ENCODE measurements at regions not wholly inside any gene's neighbourhood (a gene's known extent, or its start where the extent isn't known, plus 50 kb on each side); places are given as distances from the start of the nearest gene placed in this dataset.

DNA sequence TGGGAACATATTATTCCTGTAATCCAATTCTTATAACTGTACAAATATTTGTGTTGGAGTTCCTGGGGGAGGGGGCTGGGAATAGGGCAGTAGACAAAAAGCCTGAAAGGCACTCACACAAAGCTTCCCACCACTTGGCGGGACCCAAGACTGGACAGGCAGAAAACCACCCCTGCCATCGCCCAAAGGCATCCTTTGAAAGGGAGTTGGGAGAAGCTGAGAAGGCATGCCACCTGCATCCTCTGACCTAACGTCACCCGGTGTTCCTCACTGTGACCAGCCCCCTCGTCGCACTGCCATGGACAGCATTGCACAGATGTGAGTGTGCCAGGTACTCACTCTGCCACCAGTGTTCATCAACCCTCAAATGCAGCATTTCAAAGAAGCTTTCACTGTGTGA, 80.6 kb upstream of the SMIM23 start:
- TF ChIP-seq, protein P1, sequence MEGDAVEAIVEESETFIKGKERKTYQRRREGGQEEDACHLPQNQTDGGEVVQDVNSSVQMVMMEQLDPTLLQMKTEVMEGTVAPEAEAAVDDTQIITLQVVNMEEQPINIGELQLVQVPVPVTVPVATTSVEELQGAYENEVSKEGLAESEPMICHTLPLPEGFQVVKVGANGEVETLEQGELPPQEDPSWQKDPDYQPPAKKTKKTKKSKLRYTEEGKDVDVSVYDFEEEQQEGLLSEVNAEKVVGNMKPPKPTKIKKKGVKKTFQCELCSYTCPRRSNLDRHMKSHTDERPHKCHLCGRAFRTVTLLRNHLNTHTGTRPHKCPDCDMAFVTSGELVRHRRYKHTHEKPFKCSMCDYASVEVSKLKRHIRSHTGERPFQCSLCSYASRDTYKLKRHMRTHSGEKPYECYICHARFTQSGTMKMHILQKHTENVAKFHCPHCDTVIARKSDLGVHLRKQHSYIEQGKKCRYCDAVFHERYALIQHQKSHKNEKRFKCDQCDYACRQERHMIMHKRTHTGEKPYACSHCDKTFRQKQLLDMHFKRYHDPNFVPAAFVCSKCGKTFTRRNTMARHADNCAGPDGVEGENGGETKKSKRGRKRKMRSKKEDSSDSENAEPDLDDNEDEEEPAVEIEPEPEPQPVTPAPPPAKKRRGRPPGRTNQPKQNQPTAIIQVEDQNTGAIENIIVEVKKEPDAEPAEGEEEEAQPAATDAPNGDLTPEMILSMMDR (IDR thresholded peaks at IDR 0.05) = no peak
- peaks cover 0 to 19% (median 0%) of the 10 kb centered on the region in 3 donors for H3K27me3 ChIP-seq (ENCODE audit: insufficient read depth in 3 of 3, low read length in 2 of 3)
- DNase-seq = no peak

DNA sequence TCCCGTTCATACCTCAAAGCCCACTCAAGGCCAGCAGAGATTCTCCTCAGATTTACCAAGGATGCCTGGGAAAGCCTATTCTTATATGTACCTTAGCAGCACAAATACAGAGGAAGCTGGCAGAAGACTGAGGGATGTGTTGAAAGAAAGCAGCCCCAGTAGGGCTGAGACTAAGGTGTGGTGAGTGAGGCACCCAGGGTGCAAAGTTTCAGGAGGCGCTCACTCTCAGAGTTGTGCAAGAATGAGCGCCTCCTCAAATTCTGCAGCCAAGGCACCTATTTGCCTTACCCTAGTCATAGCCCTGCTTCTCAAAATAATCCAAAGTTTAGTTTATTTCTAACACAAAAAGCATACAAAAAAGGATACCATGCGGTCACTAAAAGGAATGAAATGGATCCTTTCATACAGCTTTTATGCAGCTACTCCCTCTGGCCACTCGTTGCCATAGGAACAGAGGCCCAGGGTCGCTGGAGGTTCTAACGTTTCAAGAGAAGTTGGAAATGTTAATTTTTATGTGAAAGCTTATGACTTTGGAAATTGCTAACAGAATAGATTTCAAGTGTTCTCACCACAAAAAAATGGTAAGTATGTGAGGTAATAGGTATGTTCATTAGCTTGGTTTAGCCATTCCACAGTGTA, 79.7 kb upstream of the SMIM23 start:
- WGBS, 3 donors = 73 to 75% (median 73%) methylated on average over 7 of the region's 7 CpGs
- ATAC-seq (no peak), DNase-seq (no peak)
- no peak overlapping the region for H3K4me3 ChIP-seq
- no peaks in the 10 kb centered on the region for H3K36me3 ChIP-seq (ENCODE audit: insufficient read depth in 1 of 2, low read depth in 1 of 2)
- H3K9me3 ChIP-seq = no peaks in the 10 kb centered on the region
- no peaks in the 10 kb centered on the region for H3K4me1 ChIP-seq
- peaks cover 0 to 19% (median 0%) of the 10 kb centered on the region in 3 donors for H3K27me3 ChIP-seq (ENCODE audit: insufficient read depth in 3 of 3, low read length in 2 of 3)
- no peak overlapping the region for H3K27ac ChIP-seq
- TF ChIP-seq, protein P1 (IDR thresholded peaks at IDR 0.05) = no peak
- intact Hi-C loops (cut with DNase I) = no loop called here

More for the DNA sequence above, 80.6 kb upstream of the SMIM23 start:
- 86 to 89% (median 88%) methylated on average over 6 of the region's 6 CpGs for WGBS, 3 donors
- H3K4me3 ChIP-seq = no peak overlapping the region
- no peaks in the 10 kb centered on the region for H3K9me3 ChIP-seq
- H3K36me3 ChIP-seq (ENCODE audit: insufficient read depth in 1 of 2, low read depth in 1 of 2) = no peaks in the 10 kb centered on the region
- no peak overlapping the region for H3K27ac ChIP-seq
- H3K4me1 ChIP-seq = no peaks in the 10 kb centered on the region
- intact Hi-C loops (cut with DNase I) = no loop called here
- no peak for ATAC-seq

DNA sequence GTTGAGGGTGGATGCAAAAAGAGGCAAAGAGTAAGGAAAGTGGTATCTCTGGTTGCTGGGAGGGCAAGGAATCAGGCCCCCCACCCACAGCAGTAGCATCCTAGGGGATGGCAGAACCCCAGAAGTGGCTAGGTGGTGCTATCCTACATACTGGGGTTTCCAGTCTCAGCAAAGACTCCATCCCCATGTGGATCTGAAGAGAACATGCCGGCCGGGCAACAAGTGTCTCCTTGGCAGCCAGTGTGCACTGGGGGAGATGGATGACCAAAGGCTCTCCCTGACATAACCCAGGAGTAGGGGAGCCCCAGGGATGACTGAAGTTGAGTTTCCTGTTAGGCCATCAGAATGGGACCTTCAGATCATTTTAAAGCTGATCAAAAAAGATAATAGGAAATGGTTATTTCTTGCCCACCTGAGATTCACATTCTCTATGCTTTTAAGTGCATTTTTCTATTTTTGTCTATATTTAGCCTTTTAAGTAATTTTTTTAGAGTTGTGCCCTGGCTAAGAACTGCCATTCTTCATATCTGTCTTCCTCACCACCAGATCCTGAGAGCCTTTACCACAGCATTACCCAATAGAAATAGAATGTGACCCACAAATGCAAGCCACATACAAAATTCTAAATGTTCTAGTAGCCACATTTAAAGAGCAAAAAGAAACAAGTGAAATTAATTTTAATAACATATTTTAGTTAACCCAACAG, 78.7 kb upstream of the SMIM23 start:
- no peaks in the 10 kb centered on the region for H3K9me3 ChIP-seq
- no peak overlapping the region for H3K27ac ChIP-seq
- H3K36me3 ChIP-seq (ENCODE audit: insufficient read depth in 1 of 2, low read depth in 1 of 2) = no peaks in the 10 kb centered on the region
- ATAC-seq = no peak
- WGBS, 3 donors = 75 to 85% (median 83%) methylated on average over 2 of the region's 2 CpGs
- no peak overlapping the region for H3K4me3 ChIP-seq
- intact Hi-C loops (cut with DNase I) = no loop called here
- TF ChIP-seq, protein P1 (IDR thresholded peaks at IDR 0.05) = no peak
- DNase-seq = no peak
- peaks cover 0 to 17% (median 0%) of the 10 kb centered on the region in 3 donors for H3K27me3 ChIP-seq (ENCODE audit: insufficient read depth in 3 of 3, low read length in 2 of 3)
- H3K4me1 ChIP-seq = no peaks in the 10 kb centered on the region

DNA sequence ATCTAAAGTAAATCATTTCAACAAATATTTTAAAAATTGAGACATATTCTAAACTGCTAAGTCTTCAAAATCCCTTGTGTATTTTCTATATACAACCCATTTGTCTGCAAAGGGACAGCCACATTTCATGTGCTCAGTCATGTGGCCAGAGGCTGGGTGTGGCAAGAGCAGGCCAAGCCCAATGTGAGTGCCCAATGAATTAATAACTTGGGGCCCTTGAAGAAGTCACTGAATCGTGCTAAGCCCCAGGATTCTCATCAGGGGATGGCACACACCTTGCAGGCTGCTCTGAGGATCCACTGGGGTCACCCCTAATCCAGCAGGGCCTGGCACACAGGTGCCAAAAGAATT, 78.2 kb upstream of the SMIM23 start:
- Histone ChIP-seq H3K9me3 (no peaks in the 10 kb centered on the region), H3K36me3 (ENCODE audit: insufficient read depth in 1 of 2, low read depth in 1 of 2) (no peaks in the 10 kb centered on the region), H3K4me3 (no peak overlapping the region), H3K27me3 (ENCODE audit: insufficient read depth in 3 of 3, low read length in 2 of 3) (peaks cover 0 to 12% (median 0%) of the 10 kb centered on the region in 3 donors), H3K27ac (no peak overlapping the region), H3K4me1 (no peaks in the 10 kb centered on the region)
- DNase-seq (no peak), ATAC-seq (no peak)
- 85 to 96% (median 94%) methylated on average over 1 of the region's 1 CpG for WGBS, 3 donors
- TF ChIP-seq, protein P1 (IDR thresholded peaks at IDR 0.05) = no peak
- intact Hi-C loops (cut with DNase I) = no loop called here
